Uterus (tissue), 2 donors: ENCODE measurements at regions not wholly inside any gene's neighbourhood (a gene's known extent, or its start where the extent isn't known, plus 50 kb on each side); places are given as distances from the start of the nearest gene placed in this dataset.

Source experiments
- CTCF ChIP-seq, 4 experiments: fragments of 200-600 bp in 2 of 4; fragments of 450-650 bp in 2 of 4; sonication (generic) in 2 of 4; IDR thresholded peaks; one replicate each; pipeline ENCODE4 v1.5.1; 2016 to 2019; ENCODE audit warnings: antibody characterized with exemption in 4 of 4, mild to moderate bottlenecking in 2 of 4, moderate library complexity in 1 of 4
- POLR2A ChIP-seq, 2 donors: fragments of 450-650 bp; IDR thresholded peaks; one replicate each; pipeline ENCODE4 v1.6.1; 2016; ENCODE audit warnings: antibody characterized with exemption in 2 of 2, mild to moderate bottlenecking in 1 of 2, moderate library complexity in 1 of 2

GRCh38 chr1:229161740-229162139 is 109.2 kb upstream of the RAB4A start:
- TF ChIP-seq POLR2A (IDR thresholded peaks at IDR 0.05), result no peak
- no peak for TF ChIP-seq CTCF (IDR thresholded peaks at IDR 0.05)
